Heart left ventricle (tissue), 13 donors: ENCODE measurements at regions not wholly inside any gene's neighbourhood (a gene's known extent, or its start where the extent isn't known, plus 50 kb on each side); places are given as distances from the start of the nearest gene placed in this dataset.

ENCODE experiments used
- CTCF ChIP-seq, 12 donors: fragments of 200-600 bp; sonication (generic) in 4 of 12; IDR thresholded peaks; one replicate each; pipeline versions ENCODE4 v1.5.0 to v1.8.0; 2018 to 2022; ENCODE audit warnings: antibody characterized with exemption in 12 of 12, mild to moderate bottlenecking in 5 of 12
- POLR2A ChIP-seq, 2 donors: fragments of 450-650 bp; IDR thresholded peaks; one replicate each; pipeline ENCODE4 v1.6.1; 2017; ENCODE audit warnings: antibody characterized with exemption in 2 of 2, mild to moderate bottlenecking in 2 of 2, moderate library complexity in 2 of 2
- donor health status: ischemic (EF 13 %, LVEDD 7.1; RV severe dilation, severe dysfunction).
- donor health status: DM: no; HTN: yes; CAD: no.
- donor health status: DM: no; HTN: no; CAD: no.
- donor health status: ischemic (EF 25% LVEDD 6.9; RV normal size, moderate dysfunction).
- donor health status: ischemic (EF 25% LVEDD 5.7; RV mildly dilated, moderate dysfunction).
- donor health status: ischemic (EF 35%, LVEDD 5.7; RV mildly dilated, moderate dysfunction).
- donor health status: nonischemic (EF 11% LVEDD 7.7; RV severe dilation, severe dysfunction).
- donor health status: DM: yes; HTN: yes; CAD: no.
- donor health status: PGD.
- donor health status: ischemic (EF 29% LVEDD 5.4; RV normal size, mild dysfunction).
- donor health status: nonischemic (EF 23%, LVEDD 6.1; RV moderate dilation, normal function).

GRCh38 chr9:134971196-134971595 lies 53.5 kb upstream of the FCN1 start:
- TF ChIP-seq POLR2A (IDR thresholded peaks at IDR 0.05) (no peak), CTCF (IDR thresholded peaks at IDR 0.05) (no peak)
